Activated CD4-positive, alpha-beta T cell treated with anti-CD3 and anti-CD28 coated beads, Interleukin-10, Interleukin-2, amounts not matched to agents 100 ng/mL and 50 ng/mL, durations not matched to agents 16 hours and 8 hours (primary cell): ENCODE measurements at regions not wholly inside any gene's neighbourhood (a gene's known extent, or its start where the extent isn't known, plus 50 kb on each side); places are given as distances from the start of the nearest gene placed in this dataset.
"Not testable (repeated sequence)": the region's sequence is repeated elsewhere in the genome, so short reads cannot be mapped to it uniquely, and the experiment has no call there.

Experiments used
- DNase-seq: peaks from one replicate; pipeline ENCODE4 v3.0.0-alpha.2; 2020

- DNase-seq: no peak
These were observed 269.9 kb upstream of the MGAT4C start for GRCh38 chr12:86526060-86526595.

GRCh38 chr12:86523844-86524243 is 267.7 kb upstream of the MGAT4C start:
- no peak for DNase-seq

- no peak for DNase-seq
These were observed 265.7 kb upstream of the MGAT4C start for GRCh38 chr12:86521870-86522269.

GRCh38 chr12:86513226-86513625 is 257.0 kb upstream of the MGAT4C start:
- no peak for DNase-seq

- no peak for DNase-seq
These were observed 240.4 kb upstream of the MGAT4C start for GRCh38 chr12:86496595-86496994.

GRCh38 chr12:86484473-86484872 is 228.3 kb upstream of the MGAT4C start:
- no peak for DNase-seq

GRCh38 chr12:86473231-86473630 is 217.0 kb upstream of the MGAT4C start:
- DNase-seq: no peak

GRCh38 chr12:86456776-86457175 is 200.6 kb upstream of the MGAT4C start:
- no peak for DNase-seq

GRCh38 chr12:86456241-86456640 is 200.1 kb upstream of the MGAT4C start:
- no peak for DNase-seq

- no peak for DNase-seq
These were observed 189.2 kb upstream of the MGAT4C start for GRCh38 chr12:86445356-86445755.

- no peak for DNase-seq
These were observed 178.9 kb upstream of the MGAT4C start for GRCh38 chr12:86435053-86435452.

- no peak for DNase-seq
These were observed 173.6 kb upstream of the MGAT4C start for GRCh38 chr12:86429824-86430223.

- DNase-seq: no peak
These were observed 165.1 kb upstream of the MGAT4C start for GRCh38 chr12:86421333-86421732.

GRCh38 chr12:86414201-86414600 is 158.0 kb upstream of the MGAT4C start:
- DNase-seq: no peak

GRCh38 chr12:86411710-86412109 is 155.5 kb upstream of the MGAT4C start:
- no peak for DNase-seq

GRCh38 chr12:86407620-86408208 is 151.5 kb upstream of the MGAT4C start:
- no peak for DNase-seq

- DNase-seq: no peak
These were observed 133.8 kb upstream of the MGAT4C start for GRCh38 chr12:86389949-86390348.

GRCh38 chr12:86387591-86388145 is 131.5 kb upstream of the MGAT4C start:
- DNase-seq: no peak

GRCh38 chr12:86383759-86384158 is 127.6 kb upstream of the MGAT4C start:
- DNase-seq: not testable (repeated sequence)

GRCh38 chr12:86379337-86379736 is 123.1 kb upstream of the MGAT4C start:
- no peak for DNase-seq

GRCh38 chr12:86376052-86376451 is 119.9 kb upstream of the MGAT4C start:
- no peak for DNase-seq

GRCh38 chr12:86373813-86374212 is 117.6 kb upstream of the MGAT4C start:
- DNase-seq: no peak

GRCh38 chr12:86367137-86367536 is 110.9 kb upstream of the MGAT4C start:
- DNase-seq: no peak

GRCh38 chr12:86349196-86349595 is 93.0 kb upstream of the MGAT4C start:
- DNase-seq: no peak

- DNase-seq: no peak
These were observed 77.8 kb upstream of the MGAT4C start for GRCh38 chr12:86333955-86334522.
